H9 (cell line): ENCODE measurements at regions not wholly inside any gene's neighbourhood (a gene's known extent, or its start where the extent isn't known, plus 50 kb on each side); places are given as distances from the start of the nearest gene placed in this dataset.

Experiments used
- DNase-seq: peaks from one replicate; pipeline ENCODE4 v3.0.0-alpha.2; 2017
- H2AFZ ChIP-seq: one replicate; pipeline ENCODE4 v1.6.1; 2013; ENCODE audit warnings: mild to moderate bottlenecking, low read length, control low read depth, moderate library complexity
- H2AK5ac ChIP-seq: 2 replicates; pipeline ENCODE4 v1.6.1; 2013; ENCODE audit warnings: low read length, control low read depth, mixed read lengths; ENCODE audit not compliant: insufficient read length
- H2BK120ac ChIP-seq: one replicate; pipeline ENCODE4 v1.6.1; 2013; ENCODE audit warnings: low read depth, mild to moderate bottlenecking, low read length, control low read depth, inconsistent platforms; ENCODE audit not compliant: poor library complexity, severe bottlenecking
- H2BK12ac ChIP-seq: 2 replicates; pipeline ENCODE4 v1.6.1; 2013; ENCODE audit warnings: low read length, control low read depth, mixed read lengths, low read depth; ENCODE audit not compliant: insufficient read length
- H2BK15ac ChIP-seq: 2 replicates; pipeline ENCODE4 v1.6.1; 2013; ENCODE audit warnings: low read depth, low read length, control low read depth
- H2BK20ac ChIP-seq: one replicate; pipeline ENCODE4 v1.6.1; 2013; ENCODE audit warnings: low read depth, mild to moderate bottlenecking, low read length, control low read depth, inconsistent platforms; ENCODE audit not compliant: poor library complexity, severe bottlenecking
- H2BK5ac ChIP-seq: 2 replicates; pipeline ENCODE4 v1.6.1; 2013; ENCODE audit warnings: low read length, control low read depth, mixed read lengths; ENCODE audit not compliant: insufficient read length
- H3K14ac ChIP-seq: 2 replicates; pipeline ENCODE4 v1.6.1; 2013; ENCODE audit warnings: low read length, control low read depth; ENCODE audit not compliant: insufficient read depth
- H3K18ac ChIP-seq: 2 replicates; pipeline ENCODE4 v1.6.1; 2013; ENCODE audit warnings: low read depth, mild to moderate bottlenecking, mixed read lengths, low read length, control low read depth; ENCODE audit not compliant: insufficient read length
- H3K23ac ChIP-seq: 2 replicates; pipeline ENCODE4 v1.6.1; 2013; ENCODE audit warnings: low read length, control low read depth, mixed read lengths, low read depth; ENCODE audit not compliant: insufficient read length
- H3K23me2 ChIP-seq: 2 replicates; pipeline ENCODE4 v1.6.1; 2013; ENCODE audit warnings: low read depth, mild to moderate bottlenecking, mixed read lengths, low read length, control low read depth; ENCODE audit not compliant: insufficient read length, poor library complexity, severe bottlenecking
- H3K27ac ChIP-seq: 2 replicates; pipeline ENCODE4 v1.5.1; 2013; ENCODE audit warnings: low read length, control low read depth, mixed read lengths, low read depth; ENCODE audit not compliant: insufficient read length
- H3K27me3 ChIP-seq: 2 replicates; pipeline ENCODE4 v1.6.1; 2013; ENCODE audit warnings: low read length, control low read depth, inconsistent platforms; ENCODE audit not compliant: insufficient read depth
- H3K4ac ChIP-seq: 2 replicates; pipeline ENCODE4 v1.6.1; 2013; ENCODE audit warnings: low read depth, mild to moderate bottlenecking, control low read depth, inconsistent platforms, low read length, moderate library complexity
- H3K4me1 ChIP-seq: 2 replicates; pipeline ENCODE4 v1.6.1; 2013; ENCODE audit warnings: low read length, control low read depth, inconsistent platforms; ENCODE audit not compliant: insufficient read depth
- H3K4me2 ChIP-seq: 2 replicates; pipeline ENCODE4 v1.6.1; 2013; ENCODE audit warnings: low read length, control low read depth, mixed read lengths; ENCODE audit not compliant: insufficient read length, insufficient read depth
- H3K56ac ChIP-seq: 2 replicates; pipeline ENCODE4 v1.6.1; 2013; ENCODE audit warnings: low read depth, mild to moderate bottlenecking, mixed read lengths, low read length, control low read depth; ENCODE audit not compliant: insufficient read length
- H3K79me1 ChIP-seq: 2 replicates; pipeline ENCODE4 v1.6.1; 2013; ENCODE audit warnings: low read depth, mild to moderate bottlenecking, moderate library complexity, low read length, control low read depth, inconsistent platforms; ENCODE audit not compliant: insufficient read depth, poor library complexity, severe bottlenecking
- H3K79me2 ChIP-seq: 2 replicates; pipeline ENCODE4 v1.6.1; 2013; ENCODE audit warnings: low read length, control low read depth, inconsistent platforms; ENCODE audit not compliant: insufficient read depth
- H3K9ac ChIP-seq: 2 replicates; pipeline ENCODE4 v1.6.1; 2013; ENCODE audit warnings: low read length, control low read depth, mixed read lengths; ENCODE audit not compliant: insufficient read length; ENCODE audit errors: extremely low read depth
- H3K9me3 ChIP-seq: one replicate; pipeline ENCODE4 v1.6.1; 2013; ENCODE audit warnings: low read depth, low read length, inconsistent platforms; ENCODE audit not compliant: control insufficient read depth
- H3T11ph ChIP-seq: one replicate; pipeline ENCODE4 v1.6.1; 2013; ENCODE audit warnings: mild to moderate bottlenecking, low read length, control low read depth, inconsistent platforms
- H4K20me1 ChIP-seq: one replicate; pipeline ENCODE4 v1.6.1; 2013; ENCODE audit not compliant: control insufficient read depth, insufficient read length, insufficient read depth
- H4K5ac ChIP-seq: 2 replicates; pipeline ENCODE4 v1.6.1; 2013; ENCODE audit warnings: low read depth, mild to moderate bottlenecking, mixed read lengths, low read length, control low read depth; ENCODE audit not compliant: insufficient read length
- H4K8ac ChIP-seq: replicated peaks from 2 replicates; pipeline ENCODE4 v1.6.1; 2013; ENCODE audit warnings: low read length, control low read depth, mixed read lengths, low read depth; ENCODE audit not compliant: insufficient read length
- H4K91ac ChIP-seq: 2 replicates; pipeline ENCODE4 v1.6.1; 2013; ENCODE audit warnings: low read depth, mild to moderate bottlenecking, moderate library complexity, mixed read lengths, low read length, control low read depth; ENCODE audit not compliant: insufficient read length
- H3K27ac Mint-ChIP-seq, 3 experiments: 2 replicates in 2 of 3; 3 replicates in 1 of 3; pipeline ENCODE4 v1.8.0; 2020 to 2021; ENCODE audit warnings: mixed read lengths in 3 of 3, mild to moderate bottlenecking in 1 of 3, moderate library complexity in 1 of 3
- H3K27me3 Mint-ChIP-seq: 2 replicates; pipeline ENCODE4 v1.8.0; 2021; ENCODE audit warnings: low read depth, mild to moderate bottlenecking, moderate library complexity, mixed read lengths
- H3K36me3 Mint-ChIP-seq, 3 experiments: 2 replicates in 2 of 3; 3 replicates in 1 of 3; pipeline ENCODE4 v1.8.0; 2020 to 2021; ENCODE audit warnings: low read depth in 3 of 3, mixed read lengths in 3 of 3; ENCODE audit not compliant: insufficient read depth in 1 of 3
- H3K4me1 Mint-ChIP-seq, 2 experiments: 2 replicates each; pipeline ENCODE4 v1.8.0; 2020; ENCODE audit warnings: mixed read lengths in 2 of 2
- H3K4me3 Mint-ChIP-seq, 2 experiments: 2 replicates in 1 of 2; 3 replicates in 1 of 2; pipeline ENCODE4 v1.8.0; 2020 to 2021; ENCODE audit warnings: mild to moderate bottlenecking in 2 of 2, mixed read lengths in 2 of 2, moderate library complexity in 1 of 2
- H3K9me3 Mint-ChIP-seq, 2 experiments: 2 replicates in 1 of 2; 3 replicates in 1 of 2; pipeline ENCODE4 v1.8.0; 2020; ENCODE audit warnings: mild to moderate bottlenecking in 2 of 2, mixed read lengths in 2 of 2, moderate library complexity in 1 of 2
- CTCF ChIP-seq: fragments of 200-600 bp; sonication (generic); conservative IDR thresholded peaks from 3 replicates; pipeline ENCODE4 v1.8.0; 2021; ENCODE audit warnings: antibody characterized with exemption, mild to moderate bottlenecking
- WGBS: extraction: QIAGEN DNeasy Blood & Tissue Kit; methylation state at CpG from one replicate; pipeline ENCODE4 v1.1.7; 2013; ENCODE audit warnings: missing lambda C conversion rate, low lambda C conversion rate, mixed read lengths; ENCODE audit not compliant: insufficient read length; ENCODE audit errors: extremely low coverage; 5-methylcytosine and 5-hydroxymethylcytosine counted together

- Mint-ChIP-seq H3K27ac (peak overlapping the region in 1 of 3 experiments; percentile 5; a peak in 1 of 7 replicates), H3K27me3 (no peaks in the 10 kb centered on the region), H3K4me3 (no peak overlapping the region), H3K36me3 (no peaks in the 10 kb centered on the region), H3K4me1 (peaks cover 16 to 18% of the 10 kb centered on the region in 2 experiments), H3K9me3 (no peaks in the 10 kb centered on the region)
- no peaks in the 10 kb centered on the region for H3K9me3 ChIP-seq
- no peak overlapping the region for H4K91ac ChIP-seq
- no peaks in the 10 kb centered on the region for H3K79me2 ChIP-seq
- no peak overlapping the region for H4K5ac ChIP-seq
- no peak for DNase-seq
- H2BK20ac ChIP-seq, result no peak overlapping the region
- no peak overlapping the region for H3K23ac ChIP-seq
- no peak overlapping the region for H3K14ac ChIP-seq
- H3K4me2 ChIP-seq, result no peak overlapping the region
- H2BK120ac ChIP-seq, result no peak overlapping the region
- H3K27me3 ChIP-seq, result no peaks in the 10 kb centered on the region
- WGBS, result no CpG with 5 or more reads among the region's 2 CpGs
- no peak overlapping the region for H3K4ac ChIP-seq
- no peaks in the 10 kb centered on the region for H3K23me2 ChIP-seq
- H3K27ac ChIP-seq, result no peak overlapping the region
- H3T11ph ChIP-seq, result no peak overlapping the region
- H3K4me1 ChIP-seq, result no peaks in the 10 kb centered on the region; the same call in 1 of the 2 replicates
- peak overlapping the region; percentile 65 for H2AFZ ChIP-seq
- H2BK12ac ChIP-seq, result no peak overlapping the region
- no peak overlapping the region for H3K18ac ChIP-seq
- H3K9ac ChIP-seq, result no peak overlapping the region
- H2AK5ac ChIP-seq, result no peak overlapping the region
- no peaks in the 10 kb centered on the region for H4K20me1 ChIP-seq
- no peak overlapping the region for H4K8ac ChIP-seq
- no peak overlapping the region for H2BK15ac ChIP-seq
- no peak overlapping the region for H2BK5ac ChIP-seq
- H3K79me1 ChIP-seq, result no peaks in the 10 kb centered on the region
- no peak overlapping the region for H3K56ac ChIP-seq
- no peak for TF ChIP-seq CTCF
Measured at GRCh38 chr12:75666939-75667334, 155.5 kb upstream of the KRR1 start.
